LNCaP clone FGC (cell line): ENCODE measurements at regions not wholly inside any gene's neighbourhood (a gene's known extent, or its start where the extent isn't known, plus 50 kb on each side); places are given as distances from the start of the nearest gene placed in this dataset.

ENCODE experiments used
- DNase-seq: peaks from one replicate; pipeline ENCODE4 v3.0.0-alpha.2; 2011; ENCODE audit warnings: low read depth
- H3K4me3 ChIP-seq: 2 replicates; pipeline ENCODE4 v1.5.1; 2011; ENCODE audit warnings: mild to moderate bottlenecking, low read depth, low read length, control low read depth
- TF ChIP-seq, protein P1 (sequence below): IDR thresholded peaks from 2 replicates; pipeline ENCODE4 v1.5.1; 2012; ENCODE audit warnings: mild to moderate bottlenecking; ENCODE audit not compliant: control insufficient read depth, insufficient read depth; ENCODE audit errors: extremely low read depth

DNA sequence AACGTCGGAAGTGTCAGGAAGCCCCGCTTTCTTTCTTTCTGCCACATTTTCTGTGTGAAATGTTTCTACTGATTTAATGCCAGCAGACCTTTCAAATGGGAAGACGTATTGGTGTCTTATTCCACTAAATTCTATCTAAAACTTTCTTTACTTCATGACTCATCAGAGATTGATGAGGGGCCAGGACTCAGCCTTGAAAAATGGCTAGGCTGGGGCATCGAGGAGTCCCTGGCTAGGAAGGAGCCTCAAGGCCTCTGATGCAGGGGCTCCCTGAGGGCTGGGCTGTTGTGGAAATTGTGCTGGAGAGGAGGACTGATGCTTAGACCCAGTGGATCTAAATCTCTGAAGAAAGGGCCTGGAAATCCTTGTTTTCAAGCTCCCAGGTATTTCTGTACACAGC, 192.8 kb upstream of the PDE10A start:
- H3K4me3 ChIP-seq: no peak overlapping the region
- DNase-seq: no peak
- TF ChIP-seq, protein P1, sequence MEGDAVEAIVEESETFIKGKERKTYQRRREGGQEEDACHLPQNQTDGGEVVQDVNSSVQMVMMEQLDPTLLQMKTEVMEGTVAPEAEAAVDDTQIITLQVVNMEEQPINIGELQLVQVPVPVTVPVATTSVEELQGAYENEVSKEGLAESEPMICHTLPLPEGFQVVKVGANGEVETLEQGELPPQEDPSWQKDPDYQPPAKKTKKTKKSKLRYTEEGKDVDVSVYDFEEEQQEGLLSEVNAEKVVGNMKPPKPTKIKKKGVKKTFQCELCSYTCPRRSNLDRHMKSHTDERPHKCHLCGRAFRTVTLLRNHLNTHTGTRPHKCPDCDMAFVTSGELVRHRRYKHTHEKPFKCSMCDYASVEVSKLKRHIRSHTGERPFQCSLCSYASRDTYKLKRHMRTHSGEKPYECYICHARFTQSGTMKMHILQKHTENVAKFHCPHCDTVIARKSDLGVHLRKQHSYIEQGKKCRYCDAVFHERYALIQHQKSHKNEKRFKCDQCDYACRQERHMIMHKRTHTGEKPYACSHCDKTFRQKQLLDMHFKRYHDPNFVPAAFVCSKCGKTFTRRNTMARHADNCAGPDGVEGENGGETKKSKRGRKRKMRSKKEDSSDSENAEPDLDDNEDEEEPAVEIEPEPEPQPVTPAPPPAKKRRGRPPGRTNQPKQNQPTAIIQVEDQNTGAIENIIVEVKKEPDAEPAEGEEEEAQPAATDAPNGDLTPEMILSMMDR: no peak

DNA sequence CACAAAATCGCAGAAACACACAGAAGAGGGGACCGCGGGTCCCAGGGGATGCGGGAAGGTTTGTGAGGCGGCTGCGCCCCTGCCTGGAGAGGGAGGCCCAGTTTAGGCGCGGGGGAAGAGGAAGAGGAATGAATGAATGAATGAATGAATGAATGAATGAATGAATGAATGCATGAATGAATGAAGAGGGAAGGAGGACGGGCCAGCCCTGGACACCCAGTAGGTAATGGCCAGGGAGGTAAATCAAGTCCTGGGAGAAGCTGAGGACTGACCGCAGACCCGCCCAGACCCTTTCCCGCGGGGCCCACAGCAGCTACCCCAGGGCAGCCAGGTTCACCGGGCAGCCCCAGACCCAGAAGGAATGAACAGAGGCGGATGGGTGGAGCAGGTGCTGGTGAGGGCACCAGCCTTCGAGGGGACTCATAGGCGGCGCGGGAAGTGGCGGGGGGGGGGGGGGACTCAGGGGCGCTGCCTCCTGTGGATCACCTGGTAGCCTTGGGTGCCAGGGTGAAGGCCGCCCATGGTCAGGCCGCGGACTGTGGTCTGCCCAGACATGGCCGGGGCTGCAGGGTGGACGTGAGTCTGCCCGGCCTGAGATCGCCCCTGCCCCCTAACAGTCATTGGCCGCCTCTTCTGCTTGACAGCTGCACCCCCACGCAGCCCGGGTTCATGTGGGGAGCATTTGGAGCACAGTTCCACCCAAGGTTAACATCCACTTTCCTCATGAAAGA, 192.0 kb upstream of the PDE10A start:
- TF ChIP-seq, protein P1: no peak
- no peak for DNase-seq
- no peak overlapping the region for H3K4me3 ChIP-seq

DNA sequence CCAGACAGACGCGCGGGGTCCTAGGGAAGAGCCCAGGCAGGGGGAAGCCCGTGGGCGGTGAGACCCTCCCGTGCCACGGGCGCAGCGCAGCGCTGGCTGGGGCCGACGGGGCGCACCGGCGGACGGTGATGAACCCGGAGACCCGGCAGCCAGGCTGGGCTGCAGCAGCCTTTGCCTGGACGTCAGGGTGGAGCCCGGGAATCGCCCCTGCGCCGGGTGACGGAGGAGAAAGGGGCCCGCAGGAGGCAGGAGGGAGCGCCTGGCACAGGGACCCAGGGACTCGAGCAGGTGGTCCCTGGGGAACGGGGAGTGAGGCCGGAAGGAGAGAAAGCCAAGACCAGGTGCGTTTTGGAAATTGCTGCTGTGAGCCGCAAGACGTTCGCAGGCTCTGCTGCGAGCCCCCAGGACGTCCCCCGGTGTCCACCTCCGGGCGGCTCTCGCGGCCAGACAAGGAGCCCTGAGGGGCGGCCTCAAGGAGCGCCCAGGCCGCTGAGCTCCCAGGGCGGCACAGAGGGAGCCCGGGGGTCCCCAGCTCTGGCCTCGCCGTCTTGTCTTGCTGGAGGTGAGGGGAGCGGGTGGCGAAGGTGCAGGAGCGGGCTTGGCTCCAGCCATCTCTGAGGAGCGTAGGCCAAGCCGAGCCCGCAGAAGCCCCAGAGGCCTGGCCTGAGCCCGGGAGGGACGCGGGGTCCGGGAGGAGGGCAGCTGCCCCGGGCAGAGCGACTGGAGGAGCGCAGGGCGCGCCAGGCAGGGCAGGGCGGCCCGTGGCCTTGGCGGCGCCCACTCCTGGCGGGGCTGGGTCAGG, 191.2 kb upstream of the PDE10A start:
- TF ChIP-seq, protein P1: no peak
- no peak overlapping the region for H3K4me3 ChIP-seq
- DNase-seq: no peak

DNA sequence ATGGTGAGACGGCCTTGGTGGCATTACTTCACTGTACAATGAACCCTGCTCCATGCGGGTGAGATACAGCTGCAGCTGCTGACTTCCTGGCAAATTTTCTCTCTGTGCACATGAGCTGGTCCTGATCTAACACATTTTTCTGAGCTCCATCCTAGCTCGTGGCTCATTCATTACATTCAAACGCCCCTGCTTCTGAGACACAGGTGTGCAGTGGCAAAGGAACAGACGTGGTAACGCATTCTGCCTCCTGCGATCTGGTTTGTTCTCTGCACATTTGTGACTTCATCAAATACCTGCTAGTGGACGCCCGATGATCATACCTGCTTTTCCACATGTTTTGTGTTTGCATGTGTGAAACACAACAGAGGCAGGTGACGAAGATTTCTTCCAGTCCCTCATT, 189.6 kb upstream of the PDE10A start:
- no peak for DNase-seq
- TF ChIP-seq, protein P1: no peak
- H3K4me3 ChIP-seq: no peak overlapping the region

DNA sequence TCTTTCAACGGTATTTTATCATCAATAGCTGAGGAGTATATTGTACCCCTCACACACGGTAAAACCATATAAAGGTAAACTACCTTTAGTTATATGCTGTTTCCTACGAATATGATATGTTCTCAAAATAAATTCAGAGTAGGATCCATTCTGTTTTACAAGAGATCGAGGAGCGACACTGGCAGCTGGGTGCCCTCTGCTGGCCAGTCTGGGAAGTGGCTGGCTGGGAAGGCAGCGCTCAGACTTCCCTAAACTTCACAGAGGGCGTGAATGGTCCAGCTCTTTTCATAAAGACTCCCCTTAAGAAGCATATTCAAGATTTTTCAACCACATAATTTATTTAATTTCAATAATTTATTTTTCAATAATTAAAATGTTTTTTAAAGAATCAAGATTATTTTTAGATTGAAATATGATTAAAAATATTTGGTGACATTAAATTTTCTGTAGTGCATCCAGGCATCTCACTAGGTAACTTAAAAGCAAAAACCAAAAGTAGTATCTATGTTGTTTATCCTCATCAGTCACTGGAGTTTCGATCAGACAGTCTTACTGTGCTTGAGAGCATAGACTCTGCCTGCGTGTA, 187.5 kb upstream of the PDE10A start:
- TF ChIP-seq, protein P1: peak; percentile 97
- no peak overlapping the region for H3K4me3 ChIP-seq
- DNase-seq: no peak

DNA sequence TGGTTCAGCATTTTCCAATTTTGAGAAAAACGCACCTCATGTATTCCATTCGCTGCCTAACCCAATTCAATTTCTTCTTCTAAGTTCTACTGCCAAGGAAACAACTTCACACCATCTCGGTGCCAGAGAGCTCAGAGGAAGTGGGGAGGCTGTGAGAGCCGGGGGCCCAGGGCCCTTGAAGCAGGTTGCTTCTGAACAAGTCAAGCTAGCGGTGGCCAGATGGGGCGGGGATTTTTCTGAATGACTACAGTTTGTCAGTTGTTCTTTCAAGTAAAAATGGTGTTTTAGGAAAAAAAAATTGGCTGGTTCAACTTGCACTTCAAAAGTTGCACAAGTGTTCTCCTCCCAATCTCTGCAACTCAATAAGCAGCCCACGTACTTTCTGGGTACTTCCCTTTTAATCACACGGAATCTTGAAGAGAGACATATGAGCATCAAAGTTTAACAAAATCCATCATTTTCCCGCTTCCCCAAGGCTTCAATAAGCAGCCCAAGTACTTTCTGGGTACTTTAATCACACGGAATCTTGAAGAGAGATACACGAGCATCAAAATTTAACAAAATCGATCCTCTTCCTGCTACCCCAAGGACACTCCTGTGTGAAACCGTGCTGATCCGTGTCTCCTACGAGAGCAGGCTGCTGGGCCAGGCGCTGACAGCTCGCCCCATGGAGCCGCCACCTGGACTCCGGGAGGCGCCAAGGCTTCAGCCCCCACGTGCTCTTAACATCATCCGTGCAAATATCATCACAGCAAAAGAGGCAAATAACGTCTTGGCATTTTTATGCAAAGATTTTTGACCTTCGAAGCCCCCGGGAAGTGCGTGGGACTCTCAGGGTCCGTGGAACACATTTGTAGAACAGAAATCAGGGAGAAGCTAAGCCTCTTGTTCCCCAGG, 186.7 kb upstream of the PDE10A start:
- TF ChIP-seq, protein P1: no peak
- no peak overlapping the region for H3K4me3 ChIP-seq
- no peak for DNase-seq
